ENCODE measurements at regions not wholly inside any gene's neighbourhood (a gene's known extent, or its start where the extent isn't known, plus 50 kb on each side); places are given as distances from the start of the nearest gene placed in this dataset.

DNA sequence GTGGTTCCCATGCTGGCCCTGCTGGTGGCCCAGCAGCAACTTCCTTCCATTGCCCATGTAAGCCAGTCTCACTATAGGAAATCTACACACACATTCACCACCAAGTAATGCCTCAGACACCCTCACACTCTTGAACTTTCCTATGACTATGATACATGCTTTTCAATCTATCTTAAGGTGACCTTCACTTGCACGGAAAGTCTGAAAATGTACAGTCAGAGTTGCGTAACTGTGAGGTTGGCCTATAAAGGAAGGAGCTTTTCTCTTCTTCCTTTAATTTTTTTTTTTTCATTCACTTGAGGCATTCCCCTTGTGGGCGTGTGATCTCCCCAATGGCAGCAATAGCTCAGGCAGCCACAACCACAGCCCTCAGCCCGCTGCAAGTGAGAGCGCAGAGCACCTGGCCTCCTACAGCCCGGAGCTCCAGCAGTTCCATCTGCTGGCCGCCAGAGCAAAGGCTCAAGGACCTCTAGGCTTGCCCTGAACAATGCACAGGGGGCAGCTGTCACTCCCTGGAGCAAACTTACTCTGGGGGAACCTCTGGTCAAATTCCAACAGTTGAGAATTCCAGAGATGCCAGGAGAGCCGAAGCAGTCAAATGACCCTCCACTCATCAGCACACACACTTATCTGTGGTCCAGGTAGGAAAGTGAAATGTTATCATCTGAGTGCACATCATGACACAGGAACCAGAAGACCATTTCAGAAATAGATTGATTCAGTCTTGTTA is 123.1 kb upstream of the ADO start:
- no peak for TF ChIP-seq CTCF (IDR thresholded peaks at IDR 0.05; ENCODE audit: unreplicated experiment)
- no peaks in the 10 kb centered on the region for H3K36me3 Mint-ChIP-seq
- H3K27ac Mint-ChIP-seq, result no peak overlapping the region
- H3K4me1 Mint-ChIP-seq, result peaks cover 2% of the 10 kb centered on the region
- peaks cover 1% of the 10 kb centered on the region for H3K27me3 Mint-ChIP-seq (ENCODE audit: low read depth)
- DNase-seq (ENCODE audit: low spot score in 2 of 2, unreplicated experiment in 2 of 2), result no peak
- H3K4me3 Mint-ChIP-seq, result no peak overlapping the region
- peaks cover 22% of the 10 kb centered on the region for H3K9me3 Mint-ChIP-seq

- Mint-ChIP-seq H3K27me3 (ENCODE audit: low read depth) (peaks cover 6% of the 10 kb centered on the region), H3K27ac (no peak overlapping the region), H3K36me3 (no peaks in the 10 kb centered on the region)
Observed at GRCh38 chr10:62684911-62685310, 119.6 kb upstream of the ADO start.

GRCh38 chr10:62687230-62687748 is 117.2 kb upstream of the ADO start:
- H3K27me3 Mint-ChIP-seq (ENCODE audit: low read depth), result peaks cover 4% of the 10 kb centered on the region
- peaks cover 13% of the 10 kb centered on the region for H3K4me1 Mint-ChIP-seq
- TF ChIP-seq CTCF (IDR thresholded peaks at IDR 0.05; ENCODE audit: unreplicated experiment), result no peak
- H3K4me3 Mint-ChIP-seq, result no peak overlapping the region
- DNase-seq (ENCODE audit: low spot score in 2 of 2, unreplicated experiment in 2 of 2), result no peak
- no peak overlapping the region for H3K27ac Mint-ChIP-seq
- H3K9me3 Mint-ChIP-seq, result peaks cover 19% of the 10 kb centered on the region
- H3K36me3 Mint-ChIP-seq, result no peaks in the 10 kb centered on the region

More at GRCh38 chr10:62684911-62685310, 119.6 kb upstream of the ADO start:
- no peak for TF ChIP-seq CTCF (IDR thresholded peaks at IDR 0.05; ENCODE audit: unreplicated experiment)
- no peak overlapping the region for H3K4me3 Mint-ChIP-seq
- H3K9me3 Mint-ChIP-seq, result peaks cover 19% of the 10 kb centered on the region
- no peak for DNase-seq (ENCODE audit: low spot score in 2 of 2, unreplicated experiment in 2 of 2)
- H3K4me1 Mint-ChIP-seq, result peaks cover 5% of the 10 kb centered on the region

GRCh38 chr10:62688971-62689700 is 115.4 kb upstream of the ADO start:
- Mint-ChIP-seq H3K27me3 (ENCODE audit: low read depth) (peaks cover 4% of the 10 kb centered on the region), H3K4me1 (peaks cover 16% of the 10 kb centered on the region), H3K4me3 (no peak overlapping the region)

GRCh38 chr10:62689712-62690111 is 114.8 kb upstream of the ADO start:
- H3K4me1 Mint-ChIP-seq, result peaks cover 16% of the 10 kb centered on the region
- no peak for DNase-seq (ENCODE audit: low spot score in 2 of 2, unreplicated experiment in 2 of 2)
- H3K36me3 Mint-ChIP-seq, result no peaks in the 10 kb centered on the region
- no peak for TF ChIP-seq CTCF (IDR thresholded peaks at IDR 0.05; ENCODE audit: unreplicated experiment)
- no peak overlapping the region for H3K4me3 Mint-ChIP-seq
- H3K9me3 Mint-ChIP-seq, result peaks cover 19% of the 10 kb centered on the region
- peaks cover 4% of the 10 kb centered on the region for H3K27me3 Mint-ChIP-seq (ENCODE audit: low read depth)
- H3K27ac Mint-ChIP-seq, result no peak overlapping the region

More at GRCh38 chr10:62688971-62689700, 115.4 kb upstream of the ADO start:
- no peak for DNase-seq (ENCODE audit: low spot score in 2 of 2, unreplicated experiment in 2 of 2)
- Mint-ChIP-seq H3K36me3 (no peaks in the 10 kb centered on the region), H3K9me3 (peaks cover 19% of the 10 kb centered on the region), H3K27ac (no peak overlapping the region)
- no peak for TF ChIP-seq CTCF (IDR thresholded peaks at IDR 0.05; ENCODE audit: unreplicated experiment)

All from mesothelial cell of epicardium (in vitro differentiated cells).